B cell (primary cell): ENCODE measurements at regions not wholly inside any gene's neighbourhood (a gene's known extent, or its start where the extent isn't known, plus 50 kb on each side); places are given as distances from the start of the nearest gene placed in this dataset.
A peak's percentile ranks its signal among the peaks of the same experiment; 100 is the strongest.

ENCODE experiments used
- CTCF ChIP-seq: fragments of 200-600 bp; IDR thresholded peaks from one replicate; pipeline ENCODE4 v1.8.0; 2022; ENCODE audit warnings: antibody characterized with exemption, mild to moderate bottlenecking
- EZH2 ChIP-seq: IDR thresholded peaks from 2 replicates; pipeline ENCODE4 v1.6.1; 2012; ENCODE audit warnings: borderline replicate concordance, low read depth, mild to moderate bottlenecking, moderate library complexity, low read length; ENCODE audit not compliant: insufficient read depth, poor library complexity, severe bottlenecking

- TF ChIP-seq CTCF (peak; percentile 95), EZH2 (no peak)
Measured at GRCh38 chr13:24997367-24997967, 98.5 kb upstream of the PABPC3 start.
